Effector CD4-positive, alpha-beta T cell (primary cell): ENCODE measurements at regions not wholly inside any gene's neighbourhood (a gene's known extent, or its start where the extent isn't known, plus 50 kb on each side); places are given as distances from the start of the nearest gene placed in this dataset.

Experiments
- DNase-seq: peaks from one replicate; pipeline ENCODE4 v3.0.0-alpha.2; 2020

GRCh38 chr15:96687388-96688107, 357.0 kb downstream of the NR2F2 start:
- DNase-seq = no peak

GRCh38 chr15:96690733-96691132, 360.2 kb downstream of the NR2F2 start:
- no peak for DNase-seq

GRCh38 chr15:96692826-96693225, 362.3 kb downstream of the NR2F2 start:
- no peak for DNase-seq

DNA sequence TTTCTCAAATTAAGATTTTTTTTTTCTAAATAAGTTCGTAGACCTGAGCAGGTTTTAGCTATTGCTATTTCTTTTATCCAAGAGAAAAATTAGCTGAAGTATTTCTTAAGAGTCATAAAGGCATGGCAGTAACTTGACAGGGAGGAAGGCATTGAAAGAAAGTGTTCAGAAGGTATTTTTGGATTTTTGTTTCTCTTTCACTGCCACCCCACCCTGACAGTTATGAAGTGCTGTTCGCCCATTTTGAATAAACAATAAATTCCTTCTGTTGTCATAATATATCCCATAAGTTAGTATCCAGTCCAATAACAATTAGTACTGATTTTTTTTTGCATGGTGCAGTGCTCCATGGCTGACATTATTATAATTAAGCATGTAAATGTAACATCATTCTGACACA, 363.0 kb downstream of the NR2F2 start:
- no peak for DNase-seq

DNA sequence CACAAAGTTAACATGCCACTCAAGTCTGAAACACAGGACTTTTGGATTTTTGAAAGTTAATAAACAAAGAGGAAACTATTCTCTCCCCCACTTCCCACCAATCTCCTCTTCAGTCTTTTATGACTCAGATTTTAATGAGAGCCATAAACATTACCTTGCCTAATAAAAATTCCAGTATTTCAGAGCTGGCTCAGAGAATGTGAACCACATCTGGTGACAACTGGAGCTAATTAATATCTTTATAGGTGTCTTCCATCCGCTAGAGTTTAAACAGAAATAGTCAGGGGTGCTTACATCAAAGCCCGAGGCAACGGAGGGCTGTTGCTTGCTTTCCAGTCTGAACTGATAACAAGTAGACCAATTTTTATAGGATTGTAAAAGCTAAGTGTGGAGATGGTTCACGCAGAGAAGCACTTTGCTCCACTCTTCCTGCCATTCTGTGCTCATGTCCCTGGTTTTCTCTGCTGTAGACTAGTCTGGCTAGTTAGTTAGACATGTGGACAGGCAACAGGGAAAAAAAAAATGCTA, 363.6 kb downstream of the NR2F2 start:
- DNase-seq = no peak

- no peak for DNase-seq
Observed at GRCh38 chr15:96695426-96695825, 364.9 kb downstream of the NR2F2 start.

GRCh38 chr15:96699871-96700401, 369.4 kb downstream of the NR2F2 start:
- no peak for DNase-seq

DNA sequence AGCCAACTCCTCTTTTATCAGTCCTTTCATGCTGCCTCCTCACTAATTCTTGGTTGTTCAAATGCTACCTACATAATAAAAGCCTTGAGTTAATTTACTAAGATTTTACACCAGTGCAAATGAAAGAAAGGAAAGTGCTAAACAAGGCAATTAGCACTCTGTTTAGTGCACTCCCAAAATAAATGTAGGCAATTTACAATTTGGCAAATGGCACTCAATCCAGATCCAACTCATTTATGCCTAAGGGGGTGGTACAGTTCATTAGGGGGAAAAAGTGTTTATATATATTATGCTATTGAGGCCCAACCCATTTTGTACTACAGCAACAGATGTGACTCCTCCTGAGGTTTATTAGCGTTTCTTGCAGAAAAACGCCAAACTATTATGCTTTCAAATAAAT, 370.1 kb downstream of the NR2F2 start:
- no peak for DNase-seq

DNA sequence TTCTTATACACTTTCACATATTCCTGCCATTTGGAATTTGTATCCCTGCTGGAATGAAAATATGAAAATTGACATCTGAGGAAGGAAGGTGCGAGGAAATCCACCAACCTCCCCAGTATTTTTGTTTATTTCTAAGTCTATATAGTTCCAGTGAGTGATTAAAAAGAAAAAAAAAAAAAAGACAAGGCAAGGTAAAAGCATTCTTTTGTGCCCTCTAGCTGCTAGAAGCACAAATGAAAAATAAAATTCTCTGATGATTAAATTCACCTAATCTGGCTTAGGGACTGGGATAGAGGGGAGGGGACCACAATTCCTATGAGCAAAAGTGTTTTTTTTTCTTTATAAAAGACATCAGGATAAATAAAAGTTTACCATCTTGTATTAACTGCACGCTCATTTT, 370.9 kb downstream of the NR2F2 start:
- DNase-seq = no peak

- no peak for DNase-seq
Observed at GRCh38 chr15:96701877-96702276, 371.4 kb downstream of the NR2F2 start.

DNA sequence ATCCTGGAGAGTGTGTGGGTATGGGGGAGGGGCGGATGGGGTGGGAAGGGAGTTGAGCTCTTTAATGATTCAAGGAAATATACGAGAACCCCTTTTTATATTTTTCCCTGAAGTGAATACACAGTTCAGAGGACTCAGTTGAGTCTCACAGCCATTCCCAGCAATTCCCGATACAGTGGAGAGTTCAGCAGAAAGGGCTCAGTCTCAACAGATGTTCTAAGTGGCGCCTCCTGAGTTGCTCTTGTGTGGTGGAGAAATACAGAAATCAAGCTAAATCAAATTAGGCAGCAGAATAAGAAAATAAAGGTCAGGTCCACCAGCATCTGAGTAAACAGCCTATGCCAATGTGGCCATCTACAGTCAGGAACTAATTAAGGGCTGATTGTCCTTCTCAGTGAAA, 372.1 kb downstream of the NR2F2 start:
- DNase-seq = no peak

GRCh38 chr15:96703091-96703490, 372.6 kb downstream of the NR2F2 start:
- no peak for DNase-seq

- no peak for DNase-seq
Observed at GRCh38 chr15:96703794-96704550, 373.5 kb downstream of the NR2F2 start.

GRCh38 chr15:96716075-96716474, 385.6 kb downstream of the NR2F2 start:
- no peak for DNase-seq

DNA sequence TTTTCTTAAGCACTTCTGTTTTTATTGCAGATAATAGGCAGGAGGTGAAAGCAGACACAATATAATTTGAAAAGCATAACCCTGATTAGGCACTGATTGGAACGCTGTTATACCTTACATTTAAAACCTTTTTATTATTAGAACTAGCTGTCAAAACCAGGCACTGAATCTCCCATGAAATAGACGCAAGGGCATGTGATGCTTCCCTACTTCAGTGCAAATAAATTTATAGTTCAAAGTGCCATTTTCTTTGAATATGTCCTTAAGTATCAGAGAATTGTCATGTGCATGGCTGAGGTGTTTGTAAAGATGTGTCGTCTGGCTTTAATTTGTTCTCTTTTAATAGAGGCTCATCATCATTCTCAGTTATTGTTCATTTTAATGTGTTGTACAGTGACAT, 386.0 kb downstream of the NR2F2 start:
- no peak for DNase-seq

- no peak for DNase-seq
Observed at GRCh38 chr15:96720251-96720650, 389.8 kb downstream of the NR2F2 start.

- DNase-seq = no peak
Observed at GRCh38 chr15:96720656-96721055, 390.2 kb downstream of the NR2F2 start.

GRCh38 chr15:96728591-96728990, 398.1 kb downstream of the NR2F2 start:
- no peak for DNase-seq

- no peak for DNase-seq
Observed at GRCh38 chr15:96732704-96733103, 402.2 kb downstream of the NR2F2 start.

DNA sequence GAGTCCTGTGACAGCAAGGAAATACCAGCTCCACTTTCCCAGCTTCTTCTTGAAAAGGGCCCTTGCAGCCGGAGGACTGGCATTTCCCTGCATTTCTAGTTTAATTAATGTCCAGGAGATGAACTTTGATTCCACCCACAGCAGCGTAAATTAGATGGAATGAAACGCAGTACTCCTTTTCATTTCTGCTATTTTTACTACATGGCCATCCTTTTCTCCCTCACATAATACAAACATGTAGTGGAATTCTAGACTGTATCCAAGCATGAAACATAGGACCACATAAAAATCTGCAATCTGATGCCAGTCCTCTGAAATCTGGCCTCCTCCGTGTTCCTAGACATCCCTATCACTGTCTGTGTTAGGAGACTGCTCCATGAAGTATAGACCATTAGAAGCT, 403.2 kb downstream of the NR2F2 start:
- DNase-seq = no peak

GRCh38 chr15:96735632-96736240, 405.2 kb downstream of the NR2F2 start:
- DNase-seq = no peak

- no peak for DNase-seq
Observed at GRCh38 chr15:96736384-96736783, 405.9 kb downstream of the NR2F2 start.

DNA sequence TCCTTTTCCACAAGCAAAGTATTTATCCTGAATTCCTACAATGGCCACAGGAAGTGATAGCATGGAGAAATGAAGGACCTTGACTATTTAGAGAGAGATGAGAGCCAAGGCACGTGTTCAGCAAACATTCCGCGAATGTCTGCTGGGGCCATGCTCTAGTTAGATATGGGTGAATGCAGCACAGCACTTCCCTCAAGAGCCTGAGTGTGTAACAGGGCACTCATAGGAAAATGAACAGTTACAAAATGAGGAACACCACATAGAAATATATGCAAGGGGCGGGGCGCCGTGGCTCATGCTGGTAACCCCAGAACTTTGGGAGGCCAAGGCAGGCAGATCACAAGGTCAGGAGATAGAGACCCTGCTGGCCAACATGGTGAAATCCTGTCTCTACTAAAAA, 406.9 kb downstream of the NR2F2 start:
- DNase-seq = no peak

DNA sequence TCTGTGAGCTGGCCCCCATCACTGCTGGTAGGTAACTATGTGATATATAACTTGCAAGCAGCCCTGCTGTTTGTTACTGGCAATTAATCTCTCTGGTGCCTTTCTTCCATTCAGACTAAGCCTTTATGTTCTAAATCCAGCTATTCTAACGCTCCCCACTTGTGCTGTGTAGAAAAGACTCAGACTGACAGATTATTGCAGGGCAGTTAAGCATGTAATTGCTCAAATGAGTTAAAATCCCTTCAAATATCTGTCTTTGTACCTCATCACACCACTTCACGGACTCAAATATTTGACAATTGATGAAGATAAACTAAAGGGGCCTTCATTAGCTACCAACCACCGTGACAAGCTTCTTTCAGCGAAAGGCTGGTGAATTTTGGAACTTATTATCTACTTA, 416.2 kb downstream of the NR2F2 start:
- DNase-seq = no peak
